Spleen (tissue), 7 donors: ENCODE measurements at regions not wholly inside any gene's neighbourhood (a gene's known extent, or its start where the extent isn't known, plus 50 kb on each side); places are given as distances from the start of the nearest gene placed in this dataset.

Experiments
- POLR2A ChIP-seq, 3 donors: fragments of 450-650 bp; IDR thresholded peaks; one replicate each; pipeline ENCODE4 v1.5.1; 2017; ENCODE audit warnings: antibody characterized with exemption in 3 of 3, mild to moderate bottlenecking in 1 of 3
- POLR2AphosphoS5 ChIP-seq, 3 donors: sonication (generic); formaldehyde crosslinking; IDR thresholded peaks; one replicate each; pipeline ENCODE4 v1.5.1; 2017; ENCODE audit warnings: antibody characterized with exemption in 3 of 3
- TF ChIP-seq, protein P1 (sequence below), 11 experiments: fragments of 200-600 bp in 7 of 11; fragments of 450-650 bp in 4 of 11; sonication (generic) in 4 of 11; IDR thresholded peaks in 8 of 11; conservative IDR thresholded peaks in 3 of 11; 1 replicate in 7 of 11; 2 replicates in 4 of 11; pipeline versions ENCODE4 v1.4.0 to v1.8.0; 2016 to 2021; ENCODE audit warnings: antibody characterized with exemption in 11 of 11, inconsistent platforms in 4 of 11, mild to moderate bottlenecking in 1 of 11
- donor health status: DM: no; HTN: no; CAD: no; lungs with moderate emphysema.
- donor health status: DM: no; HTN: no; CAD: no.
- donor health status: DM: no; HTN: no; CAD: no.

GRCh38 chr17:73912373-73912746 lies 268.1 kb upstream of the SDK2 start:
- TF ChIP-seq, protein P1, sequence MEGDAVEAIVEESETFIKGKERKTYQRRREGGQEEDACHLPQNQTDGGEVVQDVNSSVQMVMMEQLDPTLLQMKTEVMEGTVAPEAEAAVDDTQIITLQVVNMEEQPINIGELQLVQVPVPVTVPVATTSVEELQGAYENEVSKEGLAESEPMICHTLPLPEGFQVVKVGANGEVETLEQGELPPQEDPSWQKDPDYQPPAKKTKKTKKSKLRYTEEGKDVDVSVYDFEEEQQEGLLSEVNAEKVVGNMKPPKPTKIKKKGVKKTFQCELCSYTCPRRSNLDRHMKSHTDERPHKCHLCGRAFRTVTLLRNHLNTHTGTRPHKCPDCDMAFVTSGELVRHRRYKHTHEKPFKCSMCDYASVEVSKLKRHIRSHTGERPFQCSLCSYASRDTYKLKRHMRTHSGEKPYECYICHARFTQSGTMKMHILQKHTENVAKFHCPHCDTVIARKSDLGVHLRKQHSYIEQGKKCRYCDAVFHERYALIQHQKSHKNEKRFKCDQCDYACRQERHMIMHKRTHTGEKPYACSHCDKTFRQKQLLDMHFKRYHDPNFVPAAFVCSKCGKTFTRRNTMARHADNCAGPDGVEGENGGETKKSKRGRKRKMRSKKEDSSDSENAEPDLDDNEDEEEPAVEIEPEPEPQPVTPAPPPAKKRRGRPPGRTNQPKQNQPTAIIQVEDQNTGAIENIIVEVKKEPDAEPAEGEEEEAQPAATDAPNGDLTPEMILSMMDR (IDR thresholded peaks at IDR 0.05 in 8 of 11, conservative IDR thresholded peaks at IDR 0.05 in 3 of 11), result no peak
- TF ChIP-seq POLR2AphosphoS5 (IDR thresholded peaks at IDR 0.05), result no peak
- no peak for TF ChIP-seq POLR2A (IDR thresholded peaks at IDR 0.05)
